HG03575 (cell line): ENCODE measurements at regions not wholly inside any gene's neighbourhood (a gene's known extent, or its start where the extent isn't known, plus 50 kb on each side); places are given as distances from the start of the nearest gene placed in this dataset.
"Not testable (repeated sequence)": the region's sequence is repeated elsewhere in the genome, so short reads cannot be mapped to it uniquely, and the experiment has no call there.

Source experiments
- ATAC-seq: cut with Tn5 transposase; IDR thresholded peaks from one replicate; pipeline ENCODE4 v1.9.1; 2021; ENCODE audit not compliant: unreplicated experiment, insufficient number of reproducible peaks, low FRiP score; ENCODE audit errors: extremely low read depth

DNA sequence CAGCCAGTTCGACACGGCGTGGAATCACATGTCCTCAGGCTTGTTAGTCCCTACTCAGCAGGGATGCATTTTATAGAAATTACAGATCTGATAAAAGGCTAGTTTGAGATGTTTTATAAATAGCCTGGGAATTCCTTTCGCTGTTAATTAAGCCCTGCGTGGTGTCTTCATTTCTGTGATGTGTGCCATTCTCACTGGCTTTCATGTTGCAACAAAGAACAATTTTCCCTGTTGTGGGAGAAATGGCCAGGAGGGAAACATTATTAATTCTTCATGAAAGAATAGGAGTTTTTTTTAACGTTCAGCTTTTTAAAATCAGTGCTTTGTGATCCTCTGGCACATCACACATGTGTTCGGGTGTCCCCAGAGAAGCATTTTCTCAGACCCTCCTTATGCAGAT lies 427.3 kb upstream of the FRG1 start:
- ATAC-seq, result no peak

DNA sequence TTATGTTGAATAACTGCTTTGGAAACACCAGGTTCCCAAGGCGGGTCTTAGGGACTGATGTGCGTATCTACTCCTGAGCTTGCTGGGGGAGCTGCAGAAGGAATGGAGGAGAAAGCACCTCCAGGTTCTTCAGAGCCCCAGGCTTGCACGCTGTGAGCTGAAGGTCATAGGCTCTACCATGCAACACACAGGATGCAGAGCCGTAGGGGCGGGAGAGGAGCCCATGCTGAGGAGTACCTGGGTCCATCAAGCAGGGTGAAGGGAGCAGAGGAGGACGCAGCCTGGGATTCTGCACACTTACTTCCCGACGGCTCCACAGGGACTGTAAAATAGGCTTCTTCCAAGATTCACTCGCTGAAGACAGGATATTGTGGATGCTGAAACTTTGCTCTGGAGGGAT lies 426.5 kb upstream of the FRG1 start:
- ATAC-seq, result no peak

DNA sequence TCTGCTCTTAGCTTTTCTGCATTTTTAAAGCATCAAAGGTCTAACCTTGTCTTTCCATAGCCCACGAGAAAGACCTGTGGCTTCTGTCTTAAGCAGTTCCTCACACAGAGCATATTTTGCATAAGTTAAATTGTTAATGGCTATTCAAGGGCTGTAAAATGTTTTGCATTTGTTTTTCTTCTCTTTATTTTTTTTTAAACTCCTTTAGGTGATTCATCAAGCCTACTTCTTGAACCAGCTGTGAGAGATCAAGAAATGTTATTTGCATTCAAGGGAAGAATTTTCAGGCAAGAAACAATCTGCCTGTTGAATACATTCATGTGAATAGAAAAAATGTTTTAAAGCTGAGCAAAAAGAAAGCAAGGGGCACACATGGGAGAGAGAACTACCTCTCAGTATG lies 423.8 kb upstream of the FRG1 start:
- no peak for ATAC-seq

DNA sequence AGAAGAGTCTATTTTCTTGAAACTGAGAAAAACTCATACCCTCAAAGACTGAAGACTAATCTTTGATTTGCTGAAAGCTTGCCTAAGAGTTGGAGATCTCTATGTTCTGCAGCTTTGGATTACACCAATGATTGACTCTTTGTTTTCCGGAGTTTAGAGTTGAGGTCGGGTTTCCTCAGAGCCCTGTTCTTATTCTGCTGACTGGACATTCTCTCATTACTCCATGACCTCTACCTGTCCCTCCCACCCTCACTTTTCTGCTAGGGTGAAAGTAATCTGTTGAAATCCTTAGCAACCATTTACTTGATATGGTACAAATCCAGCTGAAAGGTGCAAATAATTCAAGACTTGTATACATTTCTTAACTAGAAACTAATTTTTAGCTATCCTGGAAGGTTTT lies 421.5 kb upstream of the FRG1 start:
- ATAC-seq, result no peak

DNA sequence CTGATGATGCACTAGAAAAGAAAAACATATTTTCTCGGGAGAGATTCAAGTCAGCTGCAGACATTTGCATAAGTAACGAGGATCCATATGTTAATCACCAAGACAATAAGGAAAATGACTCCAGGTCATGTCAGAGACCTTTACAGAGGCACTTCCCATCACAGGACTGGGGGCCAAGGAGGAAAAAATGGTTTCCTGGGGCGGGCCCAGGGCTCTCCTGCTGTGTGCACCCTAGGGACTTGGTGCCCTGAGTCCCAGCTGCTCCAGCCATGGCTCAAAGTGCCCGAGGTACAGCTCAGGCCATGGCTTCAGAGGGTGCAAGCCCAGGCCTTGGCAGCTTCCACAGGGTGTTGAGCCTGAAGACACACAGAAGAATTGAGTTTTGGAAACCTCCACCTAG lies 415.4 kb upstream of the FRG1 start:
- no peak for ATAC-seq

DNA sequence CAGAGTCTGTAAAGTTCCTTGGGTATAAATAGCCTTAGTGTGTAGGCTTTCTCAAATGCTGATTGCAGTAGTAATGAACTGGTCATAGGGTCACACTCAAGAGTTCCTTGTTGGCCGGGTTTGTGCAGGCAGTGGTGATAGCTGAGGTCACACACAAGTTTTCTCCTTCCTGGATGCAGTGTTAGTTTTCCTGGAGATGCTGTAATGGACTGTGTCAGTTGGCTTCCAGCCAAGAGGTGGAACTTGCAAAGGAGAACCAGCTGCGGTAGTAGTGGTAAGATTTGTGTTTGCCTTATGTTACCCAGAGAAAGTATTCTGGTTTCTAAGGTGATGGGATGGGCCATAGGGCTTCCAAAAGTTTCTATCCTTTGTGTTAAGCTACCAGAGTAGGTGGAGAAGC lies 409.8 kb upstream of the FRG1 start:
- no peak for ATAC-seq

DNA sequence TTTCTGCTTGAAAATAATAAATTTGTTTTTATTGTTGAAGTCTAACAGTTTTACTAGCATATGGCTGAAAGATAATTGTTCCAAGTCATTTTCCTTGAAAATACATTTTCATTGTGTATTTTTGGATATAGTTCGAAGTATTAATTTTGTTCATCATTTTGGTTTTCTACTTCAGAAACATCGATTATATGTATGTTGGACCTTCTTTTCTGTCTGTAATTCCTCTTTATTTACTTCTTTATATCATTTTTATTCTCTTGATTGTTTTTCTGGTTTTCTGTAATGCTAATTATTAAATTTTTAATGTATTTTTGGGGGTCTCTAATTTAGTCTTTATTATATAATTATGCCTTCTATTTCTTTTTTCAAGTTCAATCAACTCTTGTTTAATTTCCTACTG lies 407.1 kb upstream of the FRG1 start:
- no peak for ATAC-seq

DNA sequence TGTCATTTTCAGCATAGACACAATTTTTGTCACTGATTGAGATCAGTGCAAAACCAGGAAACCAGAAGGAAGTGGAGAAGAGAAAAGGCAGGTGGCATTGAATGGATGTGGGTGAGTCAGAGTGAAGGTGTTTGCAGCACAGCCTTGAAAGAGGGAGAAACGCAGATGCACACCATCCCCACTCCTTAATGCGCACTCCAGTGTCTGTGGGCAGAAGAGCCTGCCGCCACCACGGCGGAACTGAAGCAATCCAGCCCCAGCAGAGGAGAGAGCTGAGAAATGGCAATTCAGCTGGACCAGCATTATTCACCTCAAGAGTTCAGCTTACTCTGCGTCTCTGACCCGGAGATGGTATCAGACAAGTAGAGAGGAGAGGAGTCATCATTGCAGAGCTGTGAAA lies 393.1 kb upstream of the FRG1 start:
- no peak for ATAC-seq

DNA sequence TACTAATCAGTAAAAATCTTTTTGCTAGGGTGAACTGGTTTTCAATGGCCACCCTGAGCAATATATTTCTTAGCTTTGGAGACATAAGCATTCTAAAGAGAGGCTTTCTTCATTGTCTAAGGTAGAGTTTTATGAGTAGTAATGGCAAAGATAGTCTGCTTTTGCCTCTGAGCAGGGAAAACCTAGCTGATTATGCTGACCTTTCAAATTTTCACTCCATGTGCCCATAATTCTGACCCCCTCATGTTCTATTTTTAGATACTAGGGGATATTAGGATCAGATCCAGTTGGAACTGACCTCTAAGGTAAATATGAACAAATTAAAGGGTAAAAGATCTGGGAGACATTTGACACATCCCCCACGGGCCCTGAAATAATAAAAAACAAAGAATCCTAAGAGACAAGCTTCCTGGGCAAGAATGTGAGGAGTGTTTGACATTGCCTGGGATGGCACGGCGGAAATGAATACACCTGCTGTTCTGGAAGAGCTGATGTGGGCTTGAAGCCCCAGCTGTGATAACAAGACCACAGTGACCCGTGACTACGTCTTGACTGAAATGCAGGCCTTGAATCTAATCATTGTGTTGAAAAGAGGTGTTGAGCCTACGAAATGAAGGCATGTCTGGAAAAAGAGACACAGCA lies 392.1 kb upstream of the FRG1 start:
- ATAC-seq, result no peak

DNA sequence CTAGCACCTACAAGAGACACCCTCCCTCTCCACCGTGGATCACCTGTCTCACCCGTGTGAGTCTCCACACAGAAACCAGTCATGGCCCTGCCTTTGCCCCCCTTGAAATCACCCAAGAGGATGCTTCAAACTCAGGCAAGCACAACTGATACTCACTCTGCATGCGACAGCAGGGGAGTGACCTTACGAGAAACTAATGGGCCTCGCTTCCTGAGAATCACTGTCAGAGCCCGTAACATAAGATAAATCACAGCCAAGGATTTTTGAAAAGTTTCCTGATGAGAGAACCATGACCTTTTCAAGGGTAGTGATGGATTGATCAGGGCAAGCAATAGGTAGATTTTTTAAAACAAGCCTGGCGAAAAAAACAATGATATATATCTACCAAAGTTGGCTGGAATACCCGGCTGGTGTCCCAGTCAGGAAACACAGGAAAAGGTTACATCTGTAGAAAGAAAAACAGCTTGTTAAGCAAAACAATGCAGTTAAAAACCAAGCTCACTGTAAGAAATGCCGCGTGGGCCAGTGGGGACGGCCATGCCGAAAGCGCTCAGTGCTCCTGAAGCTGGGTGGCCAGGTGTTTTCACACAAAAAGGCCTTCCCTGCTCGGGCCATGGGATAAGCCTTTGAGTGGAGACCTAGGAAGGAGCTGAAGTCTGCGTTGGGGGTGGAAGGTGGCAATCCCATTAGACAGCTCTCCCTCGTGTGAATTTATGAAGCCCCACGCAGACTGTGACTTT lies 388.6 kb upstream of the FRG1 start:
- ATAC-seq, result not testable (repeated sequence)

DNA sequence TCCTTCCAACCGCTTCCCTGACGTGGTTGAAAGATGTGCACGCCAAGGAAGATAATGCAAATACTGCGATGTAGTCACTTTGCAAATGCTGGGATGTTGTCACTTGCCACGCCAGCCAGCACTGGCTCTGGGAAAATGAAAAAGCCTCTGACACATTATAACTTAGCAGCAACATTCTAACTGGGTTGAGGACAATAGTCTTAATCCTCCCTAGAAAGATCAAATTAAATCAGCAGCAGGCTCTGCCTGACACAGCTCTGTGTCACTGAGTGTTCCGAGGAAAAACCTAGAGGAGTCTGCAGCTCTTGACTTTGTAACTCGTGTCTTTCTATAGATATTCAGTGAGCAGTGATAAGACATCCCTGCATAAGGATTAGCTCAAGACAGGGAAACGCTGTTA lies 380.1 kb upstream of the FRG1 start:
- not testable (repeated sequence) for ATAC-seq

DNA sequence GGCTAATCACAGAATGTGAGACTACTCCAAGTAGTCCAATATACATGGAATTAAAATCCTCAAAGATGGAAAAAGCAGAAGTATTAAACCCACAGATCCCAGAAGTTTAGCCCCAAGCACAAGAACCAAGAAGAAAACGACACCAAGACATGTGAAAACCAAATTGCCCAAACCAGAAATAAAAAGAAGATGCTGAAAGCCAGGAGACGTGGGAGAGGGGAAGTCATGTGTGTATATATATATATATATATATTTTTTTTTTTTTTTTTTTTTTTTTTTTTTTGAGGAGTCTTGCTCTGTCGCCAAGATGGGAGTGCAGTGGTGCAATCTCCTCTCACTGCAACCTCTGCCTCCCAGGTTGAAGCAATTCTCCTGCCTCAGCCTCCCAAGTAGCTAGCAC lies 376.9 kb upstream of the FRG1 start:
- not testable (repeated sequence) for ATAC-seq

DNA sequence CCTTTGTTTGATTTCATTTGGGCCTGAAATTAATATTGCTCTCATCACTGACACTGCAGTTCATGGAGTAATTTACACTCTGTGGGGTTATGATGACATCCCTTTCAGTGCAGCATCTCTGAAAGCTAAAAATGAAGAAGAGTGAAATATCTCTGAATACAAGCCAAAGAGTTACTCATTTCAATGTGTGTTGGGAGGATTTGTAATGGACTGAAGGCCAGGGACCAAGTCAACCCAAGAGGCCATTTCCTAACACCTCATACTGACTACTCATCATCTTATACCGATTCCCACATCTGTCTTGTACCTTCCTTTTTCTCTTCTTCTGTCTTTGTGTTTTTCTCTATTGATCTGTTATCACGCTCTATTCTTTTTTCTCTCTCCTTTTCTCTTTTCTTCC lies 374.4 kb upstream of the FRG1 start:
- not testable (repeated sequence) for ATAC-seq

DNA sequence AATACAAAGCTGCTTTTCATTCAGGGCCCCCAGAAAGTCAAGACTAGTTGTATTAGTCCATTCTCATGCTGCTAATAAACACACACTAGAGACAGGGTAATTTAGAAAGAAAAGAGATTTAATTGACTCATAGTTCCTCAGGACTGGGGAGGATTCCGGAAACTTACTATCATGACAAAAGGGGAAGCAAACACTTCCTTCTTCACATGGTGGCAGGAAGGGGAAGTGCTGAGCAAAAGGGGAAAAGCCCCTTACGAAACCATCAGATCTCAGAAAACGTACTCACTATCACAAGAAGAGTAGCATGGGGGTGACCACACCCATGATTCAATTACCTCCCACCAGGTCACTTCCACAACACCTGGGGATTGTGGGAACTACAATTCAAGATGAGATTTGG lies 373.8 kb upstream of the FRG1 start:
- not testable (repeated sequence) for ATAC-seq

DNA sequence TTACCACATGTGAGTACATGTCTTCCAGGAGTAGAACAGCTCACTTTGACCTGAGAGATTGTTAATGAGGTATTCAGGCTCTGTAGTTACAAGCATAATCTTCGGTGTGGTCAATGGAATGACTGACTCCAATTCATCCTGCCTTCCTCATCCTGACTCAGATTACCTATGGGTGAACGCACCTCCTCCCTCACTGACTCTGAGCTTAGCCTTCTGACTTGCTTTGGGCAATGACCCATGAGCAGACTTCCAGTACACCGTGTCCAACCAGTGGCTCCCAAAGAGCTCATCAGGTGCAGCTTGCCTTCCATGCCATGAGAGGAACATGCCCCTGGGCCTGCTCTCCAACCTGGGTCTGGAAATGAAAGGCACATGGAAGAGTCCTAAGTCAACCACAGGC lies 361.0 kb upstream of the FRG1 start:
- not testable (repeated sequence) for ATAC-seq

DNA sequence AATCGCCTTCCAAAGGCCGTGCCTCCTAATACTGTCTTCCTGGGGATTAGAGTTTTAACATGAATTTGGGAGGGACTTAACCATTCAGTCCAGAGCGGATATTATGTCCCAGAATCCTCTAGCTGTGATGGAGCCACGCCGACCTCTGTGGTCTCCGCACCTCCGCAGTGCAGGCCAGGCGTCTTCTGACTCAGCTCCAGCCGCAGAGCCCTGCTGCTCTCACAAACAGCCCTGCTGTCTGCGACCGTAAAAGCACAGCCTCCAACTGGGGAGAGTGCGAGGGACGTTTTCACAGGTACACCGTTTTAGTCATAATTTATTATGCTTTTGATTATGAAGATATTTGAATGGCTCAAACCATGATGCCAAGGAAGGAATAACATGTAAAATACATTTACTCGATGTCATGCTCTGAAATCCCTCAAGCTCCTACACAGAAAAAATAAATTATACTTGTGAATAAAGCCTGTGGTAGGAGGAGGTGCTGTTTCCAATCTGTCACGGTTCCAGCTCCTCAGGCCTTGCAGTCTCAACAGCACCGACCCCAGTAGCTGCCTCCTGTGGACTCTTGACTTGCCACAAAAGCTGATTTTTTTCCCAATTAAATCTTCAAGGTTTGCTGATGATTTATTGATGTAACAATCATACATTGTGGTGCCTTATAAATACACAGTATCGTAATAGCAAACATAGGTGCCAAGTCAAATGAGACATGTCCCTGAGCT lies 353.6 kb upstream of the FRG1 start:
- ATAC-seq, result not testable (repeated sequence)

DNA sequence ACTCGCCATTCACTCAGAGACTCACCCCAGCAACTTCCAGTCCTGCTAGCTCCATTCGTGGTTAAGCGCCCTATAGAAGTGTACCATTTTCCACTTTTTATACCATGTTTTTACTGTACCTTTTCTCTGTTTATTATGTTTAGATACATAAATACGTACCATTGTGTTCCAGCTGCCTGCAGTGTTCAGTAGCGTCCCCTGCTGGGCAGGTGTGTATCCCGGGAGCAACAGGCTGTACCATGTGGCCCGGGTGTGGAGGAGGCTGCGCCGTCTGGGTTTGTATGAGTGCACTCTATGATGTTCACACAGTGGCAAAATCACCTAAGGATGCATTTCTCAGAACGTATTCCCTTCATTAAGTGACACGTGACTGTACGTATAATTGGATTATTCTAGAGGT lies 351.5 kb upstream of the FRG1 start:
- ATAC-seq, result not testable (repeated sequence)

DNA sequence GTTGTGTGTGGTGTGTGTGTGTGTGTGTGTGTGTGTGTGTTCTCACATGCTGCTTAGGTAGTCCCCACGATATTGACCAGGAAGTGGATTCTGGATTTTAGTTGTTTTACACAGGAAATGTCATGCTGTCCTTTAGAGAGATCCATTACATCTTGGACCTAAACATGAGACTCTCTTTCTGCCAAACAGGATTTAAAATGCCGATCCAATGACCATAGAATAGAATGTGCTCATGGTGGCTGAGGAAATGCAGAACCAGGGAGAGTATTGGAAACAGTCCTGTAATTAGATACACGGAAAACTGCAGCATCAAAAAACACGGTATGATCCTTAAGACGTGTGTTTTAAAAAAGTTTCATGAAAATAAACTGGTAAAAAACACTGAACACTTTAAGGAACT lies 347.8 kb upstream of the FRG1 start:
- no peak for ATAC-seq

DNA sequence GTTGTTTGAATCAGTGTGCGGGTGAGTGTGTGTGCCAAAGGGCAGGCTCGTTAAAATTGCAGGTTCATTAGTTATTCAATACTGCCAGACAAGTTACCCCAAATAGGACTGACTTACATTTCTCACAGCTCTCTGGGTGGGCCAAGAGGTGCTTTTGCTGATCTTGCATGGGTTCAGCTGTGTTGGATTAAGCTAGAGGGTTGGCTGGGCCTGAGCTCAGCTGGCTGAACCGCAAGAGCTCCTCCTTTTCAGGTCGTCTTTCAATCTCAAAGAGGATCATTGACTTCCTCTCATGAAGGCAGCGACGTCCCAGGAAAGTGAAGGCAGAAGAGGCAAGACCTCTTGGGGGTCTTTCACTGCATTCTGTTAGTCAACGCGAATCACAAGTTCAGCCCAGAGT lies 343.3 kb upstream of the FRG1 start:
- ATAC-seq, result no peak

DNA sequence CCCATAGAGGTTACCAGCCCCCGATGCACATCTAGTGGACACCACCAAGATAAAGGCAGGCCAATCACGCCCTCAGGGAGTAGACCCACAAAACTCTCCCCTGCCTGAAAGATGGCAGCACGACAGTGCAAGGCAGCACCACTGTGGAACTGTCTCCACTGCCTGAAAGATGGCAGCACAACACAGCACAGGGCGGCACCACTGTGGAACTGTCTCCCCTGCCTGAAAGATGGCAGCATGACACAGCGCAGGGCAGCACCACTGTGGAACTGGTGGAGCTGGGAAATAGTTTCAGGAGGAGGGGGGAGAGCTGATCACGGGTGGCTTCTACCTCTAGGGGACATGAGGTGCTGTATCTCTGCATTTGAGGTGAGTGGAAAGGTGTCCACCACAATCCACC lies 340.4 kb upstream of the FRG1 start:
- no peak for ATAC-seq
